Prostate gland (tissue), 2 donors: ENCODE measurements at regions not wholly inside any gene's neighbourhood (a gene's known extent, or its start where the extent isn't known, plus 50 kb on each side); places are given as distances from the start of the nearest gene placed in this dataset.

Source experiments
- CTCF ChIP-seq, 4 experiments: fragments of 200-600 bp in 2 of 4; fragments of 450-650 bp in 2 of 4; sonication (generic) in 2 of 4; IDR thresholded peaks; 1 replicate in 3 of 4; 2 replicates in 1 of 4; pipeline ENCODE4 v1.5.1; 2016 to 2019; ENCODE audit warnings: antibody characterized with exemption in 4 of 4, mild to moderate bottlenecking in 2 of 4, moderate library complexity in 2 of 4
- POLR2AphosphoS5 ChIP-seq: sonication (generic); formaldehyde crosslinking; IDR thresholded peaks from one replicate; pipeline ENCODE4 v1.6.1; 2017; ENCODE audit warnings: antibody characterized with exemption

- no peak for TF ChIP-seq POLR2AphosphoS5
- TF ChIP-seq CTCF (IDR thresholded peaks at IDR 0.05), result no peak
Observed at GRCh38 chr18:38023871-38024270, 458.3 kb upstream of the CELF4 start.
